Neural cell (in vitro differentiated cells): ENCODE measurements at regions not wholly inside any gene's neighbourhood (a gene's known extent, or its start where the extent isn't known, plus 50 kb on each side); places are given as distances from the start of the nearest gene placed in this dataset.
"Not testable (repeated sequence)": the region's sequence is repeated elsewhere in the genome, so short reads cannot be mapped to it uniquely, and the experiment has no call there.

Source experiments
- H2AFZ ChIP-seq: fragments of 200-600, 300-800 bp; sonication (generic), shearing (Covaris generic); 2 replicates; pipeline ENCODE4 v1.6.0; 2014; ENCODE audit warnings: low read depth, mild to moderate bottlenecking, antibody characterized with exemption, low read length, moderate library complexity
- H3F3A ChIP-seq: fragments of 200-600 bp; shearing (Covaris generic); 2 replicates; pipeline ENCODE4 v1.6.1; 2016; ENCODE audit warnings: mild to moderate bottlenecking, moderate library complexity, mixed read lengths, antibody characterized with exemption, low read length; ENCODE audit not compliant: insufficient read depth, poor library complexity, severe bottlenecking
- H3K27ac ChIP-seq: fragments of 200-600, 300-800 bp; sonication (generic), shearing (Covaris generic); 2 replicates; pipeline ENCODE4 v1.5.1; 2014; ENCODE audit warnings: mild to moderate bottlenecking, low read length, moderate library complexity
- H3K27me3 ChIP-seq: fragments of 300-800, 200-600 bp; sonication (generic), shearing (Covaris generic); 2 replicates; pipeline ENCODE4 v1.6.0; 2014; ENCODE audit warnings: mild to moderate bottlenecking, low read depth, low read length, moderate library complexity; ENCODE audit not compliant: insufficient read depth
- H3K36me3 ChIP-seq: fragments of 300-800, 200-600 bp; sonication (generic), shearing (Covaris generic); 2 replicates; pipeline ENCODE4 v1.5.1; 2014; ENCODE audit warnings: mild to moderate bottlenecking, antibody characterized with exemption, low read length, moderate library complexity; ENCODE audit not compliant: insufficient read depth
- H3K4me2 ChIP-seq: fragments of 300-800, 200-600 bp; sonication (generic), shearing (Covaris generic); 2 replicates; pipeline ENCODE4 v1.6.0; 2014; ENCODE audit warnings: mild to moderate bottlenecking, low read length
- H3K4me3 ChIP-seq: fragments of 300-800, 200-600 bp; sonication (generic), shearing (Covaris generic); 2 replicates; pipeline ENCODE4 v1.5.1; 2014; ENCODE audit warnings: mild to moderate bottlenecking, low read length, moderate library complexity
- H3K79me2 ChIP-seq: fragments of 200-600 bp; shearing (Covaris generic); replicated peaks from 2 replicates; pipeline ENCODE4 v1.6.0; 2014; ENCODE audit warnings: mild to moderate bottlenecking, low read length, moderate library complexity; ENCODE audit not compliant: insufficient read depth
- H3K9ac ChIP-seq: fragments of 300-800, 200-600 bp; sonication (generic), shearing (Covaris generic); 2 replicates; pipeline ENCODE4 v1.6.1; 2016; ENCODE audit warnings: mild to moderate bottlenecking, low read length, mixed read lengths
- H3K9me2 ChIP-seq: fragments of 200-600 bp; shearing (Covaris generic); 2 replicates; pipeline ENCODE4 v1.6.1; 2016; ENCODE audit warnings: mild to moderate bottlenecking, low read length, mixed read lengths; ENCODE audit not compliant: insufficient read depth
- H3K9me3 ChIP-seq: fragments of 200-600, 300-800 bp; sonication (generic), shearing (Covaris generic); 2 replicates; pipeline ENCODE4 v1.6.1; 2016; ENCODE audit warnings: mild to moderate bottlenecking, mixed run types, low read length, moderate library complexity, mixed read lengths
- H4K20me1 ChIP-seq: fragments of 200-600 bp; shearing (Covaris generic); 2 replicates; pipeline ENCODE4 v1.6.1; 2016; ENCODE audit warnings: mild to moderate bottlenecking, mixed run types; ENCODE audit not compliant: insufficient read depth
- CTCF ChIP-seq: fragments of 450-650 bp; IDR thresholded peaks from 2 replicates; pipeline ENCODE4 v1.5.1; 2014; ENCODE audit warnings: antibody characterized with exemption, mild to moderate bottlenecking, moderate library complexity; ENCODE audit not compliant: poor library complexity, severe bottlenecking
- EP300 ChIP-seq: fragments of 450-650 bp; conservative IDR thresholded peaks from 2 replicates; pipeline ENCODE4 v1.6.1; 2014; ENCODE audit warnings: antibody characterized with exemption, mild to moderate bottlenecking, moderate library complexity; ENCODE audit not compliant: poor library complexity, severe bottlenecking
- EZH2 ChIP-seq: fragments of 200-600, 300-800 bp; shearing (Covaris generic), sonication (generic); IDR thresholded peaks from 2 replicates; pipeline ENCODE4 v1.6.1; 2014; ENCODE audit warnings: antibody characterized with exemption, low read length, borderline replicate concordance, mild to moderate bottlenecking; ENCODE audit not compliant: insufficient read depth, poor library complexity, severe bottlenecking
- MXI1 ChIP-seq: fragments of 450-650 bp; conservative IDR thresholded peaks from 2 replicates; pipeline ENCODE4 v1.6.1; 2014; ENCODE audit warnings: antibody characterized with exemption, mild to moderate bottlenecking; ENCODE audit not compliant: poor library complexity, severe bottlenecking
- POLR2AphosphoS5 ChIP-seq: IDR thresholded peaks from 2 replicates; pipeline ENCODE4 v1.6.1; 2012
- RAD21 ChIP-seq: fragments of 450-650 bp; conservative IDR thresholded peaks from 2 replicates; pipeline ENCODE4 v1.6.1; 2014; ENCODE audit warnings: antibody characterized with exemption, mild to moderate bottlenecking, moderate library complexity
- SMC3 ChIP-seq: fragments of 450-650 bp; conservative IDR thresholded peaks from 2 replicates; pipeline ENCODE4 v1.6.1; 2014; ENCODE audit warnings: antibody characterized with exemption, mild to moderate bottlenecking, moderate library complexity; ENCODE audit not compliant: poor library complexity
- TAF1 ChIP-seq: IDR thresholded peaks from 2 replicates; pipeline ENCODE4 v1.6.1; 2012; ENCODE audit warnings: low read depth
- TF ChIP-seq, protein P1 (sequence below): IDR thresholded peaks from 2 replicates; pipeline ENCODE4 v1.6.1; 2012; ENCODE audit warnings: borderline replicate concordance

DNA sequence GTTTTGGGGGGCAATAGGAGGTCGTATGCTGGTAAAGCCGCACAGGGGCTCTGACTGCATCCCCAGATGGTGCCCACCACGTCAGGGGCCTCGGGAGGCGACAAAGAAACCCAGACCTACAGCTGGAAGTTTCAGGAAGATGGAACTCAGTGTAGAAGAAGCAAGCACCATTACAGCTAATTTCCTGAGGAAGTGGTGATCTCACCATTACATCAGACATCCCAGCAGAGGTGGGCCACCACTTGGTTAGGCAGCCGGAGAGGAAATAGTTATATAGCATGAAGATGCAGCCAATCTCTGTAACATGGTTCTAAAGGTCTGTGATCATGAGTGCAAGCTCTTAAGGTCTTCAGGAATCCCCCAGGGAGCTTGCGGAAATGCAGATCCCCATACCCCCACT lies 127.3 kb upstream of the PCBD1 start:
- H3K79me2 ChIP-seq: no peaks in the 10 kb centered on the region
- no peaks in the 10 kb centered on the region for H3K9me3 ChIP-seq
- H3K9me2 ChIP-seq: no peaks in the 10 kb centered on the region
- H3F3A ChIP-seq: no peaks in the 10 kb centered on the region
- H2AFZ ChIP-seq: no peak overlapping the region
- no peak overlapping the region for H3K4me2 ChIP-seq
- no peak overlapping the region for H3K9ac ChIP-seq
- no peaks in the 10 kb centered on the region for H3K36me3 ChIP-seq
- H3K27ac ChIP-seq: no peak overlapping the region
- H3K27me3 ChIP-seq: no peaks in the 10 kb centered on the region
- no peak overlapping the region for H3K4me3 ChIP-seq
- no peaks in the 10 kb centered on the region for H4K20me1 ChIP-seq
- TF ChIP-seq SMC3: no peak
- no peak for TF ChIP-seq TAF1
- TF ChIP-seq POLR2AphosphoS5: no peak
- no peak for TF ChIP-seq EZH2
- TF ChIP-seq CTCF: no peak
- TF ChIP-seq MXI1: no peak
- TF ChIP-seq, protein P1, sequence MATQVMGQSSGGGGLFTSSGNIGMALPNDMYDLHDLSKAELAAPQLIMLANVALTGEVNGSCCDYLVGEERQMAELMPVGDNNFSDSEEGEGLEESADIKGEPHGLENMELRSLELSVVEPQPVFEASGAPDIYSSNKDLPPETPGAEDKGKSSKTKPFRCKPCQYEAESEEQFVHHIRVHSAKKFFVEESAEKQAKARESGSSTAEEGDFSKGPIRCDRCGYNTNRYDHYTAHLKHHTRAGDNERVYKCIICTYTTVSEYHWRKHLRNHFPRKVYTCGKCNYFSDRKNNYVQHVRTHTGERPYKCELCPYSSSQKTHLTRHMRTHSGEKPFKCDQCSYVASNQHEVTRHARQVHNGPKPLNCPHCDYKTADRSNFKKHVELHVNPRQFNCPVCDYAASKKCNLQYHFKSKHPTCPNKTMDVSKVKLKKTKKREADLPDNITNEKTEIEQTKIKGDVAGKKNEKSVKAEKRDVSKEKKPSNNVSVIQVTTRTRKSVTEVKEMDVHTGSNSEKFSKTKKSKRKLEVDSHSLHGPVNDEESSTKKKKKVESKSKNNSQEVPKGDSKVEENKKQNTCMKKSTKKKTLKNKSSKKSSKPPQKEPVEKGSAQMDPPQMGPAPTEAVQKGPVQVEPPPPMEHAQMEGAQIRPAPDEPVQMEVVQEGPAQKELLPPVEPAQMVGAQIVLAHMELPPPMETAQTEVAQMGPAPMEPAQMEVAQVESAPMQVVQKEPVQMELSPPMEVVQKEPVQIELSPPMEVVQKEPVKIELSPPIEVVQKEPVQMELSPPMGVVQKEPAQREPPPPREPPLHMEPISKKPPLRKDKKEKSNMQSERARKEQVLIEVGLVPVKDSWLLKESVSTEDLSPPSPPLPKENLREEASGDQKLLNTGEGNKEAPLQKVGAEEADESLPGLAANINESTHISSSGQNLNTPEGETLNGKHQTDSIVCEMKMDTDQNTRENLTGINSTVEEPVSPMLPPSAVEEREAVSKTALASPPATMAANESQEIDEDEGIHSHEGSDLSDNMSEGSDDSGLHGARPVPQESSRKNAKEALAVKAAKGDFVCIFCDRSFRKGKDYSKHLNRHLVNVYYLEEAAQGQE: no peak
- no peak for TF ChIP-seq RAD21
- TF ChIP-seq EP300: no peak

GRCh38 chr10:71020061-71020460 lies 131.7 kb upstream of the PCBD1 start:
- H3K4me3 ChIP-seq, H3K36me3 ChIP-seq, H2AFZ ChIP-seq, H3K79me2 ChIP-seq, H3K4me2 ChIP-seq, H3F3A ChIP-seq, H3K9me2 ChIP-seq, H3K9me3 ChIP-seq, H3K27ac ChIP-seq, H3K27me3 ChIP-seq, H4K20me1 ChIP-seq, H3K9ac ChIP-seq: not testable (repeated sequence)

GRCh38 chr10:71021402-71021801 lies 133.0 kb upstream of the PCBD1 start:
- H3F3A ChIP-seq: no peaks in the 10 kb centered on the region
- H3K9ac ChIP-seq: no peak overlapping the region
- no peak overlapping the region for H2AFZ ChIP-seq
- H3K9me3 ChIP-seq: no peaks in the 10 kb centered on the region
- H3K36me3 ChIP-seq: no peaks in the 10 kb centered on the region
- H4K20me1 ChIP-seq: no peaks in the 10 kb centered on the region
- no peaks in the 10 kb centered on the region for H3K27me3 ChIP-seq
- no peak overlapping the region for H3K4me2 ChIP-seq
- no peaks in the 10 kb centered on the region for H3K79me2 ChIP-seq
- no peaks in the 10 kb centered on the region for H3K9me2 ChIP-seq
- H3K27ac ChIP-seq: no peak overlapping the region
- H3K4me3 ChIP-seq: no peak overlapping the region
- TF ChIP-seq RAD21 (no peak), CTCF (no peak), TAF1 (no peak), POLR2AphosphoS5 (no peak), SMC3 (no peak), MXI1 (no peak), EZH2 (no peak)
- TF ChIP-seq, protein P1: no peak
